Transverse colon (tissue), 4 donors: ENCODE measurements at regions not wholly inside any gene's neighbourhood (a gene's known extent, or its start where the extent isn't known, plus 50 kb on each side); places are given as distances from the start of the nearest gene placed in this dataset.

Experiments used
- DNase-seq: peaks from one replicate; pipeline ENCODE4 v3.0.0-alpha.2; 2019
- H3K27ac ChIP-seq, 4 donors: fragments of 200-600 bp; sonication (generic); 2 replicates each; pipeline ENCODE4 v1.5.1; 2016 to 2018; ENCODE audit warnings: inconsistent platforms in 4 of 4
- H3K27me3 ChIP-seq: fragments of 200-600 bp; sonication (generic); 2 replicates; pipeline ENCODE4 v1.5.1; 2017; ENCODE audit warnings: inconsistent platforms
- H3K36me3 ChIP-seq, 4 donors: fragments of 200-600 bp; sonication (generic); 2 replicates each; pipeline ENCODE4 v1.5.1; 2017 to 2019; ENCODE audit warnings: inconsistent platforms in 4 of 4
- H3K4me1 ChIP-seq, 4 donors: fragments of 200-600 bp; sonication (generic); 2 replicates each; pipeline ENCODE4 v1.5.1; 2017 to 2020; ENCODE audit warnings: inconsistent platforms in 4 of 4
- H3K4me3 ChIP-seq, 4 donors: fragments of 200-600 bp; sonication (generic); 1 replicate in 1 of 4; 2 replicates in 3 of 4; pipeline versions ENCODE4 v1.5.1 to v1.6.1; 2017 to 2019; ENCODE audit warnings: inconsistent platforms in 4 of 4
- H3K9me3 ChIP-seq, 2 donors: fragments of 200-600 bp; sonication (generic); 2 replicates each; pipeline ENCODE4 v1.5.1; 2017 to 2019; ENCODE audit warnings: inconsistent platforms in 2 of 2
- CTCF ChIP-seq, 5 experiments: fragments of 200-600 bp in 3 of 5; fragments of 450-650 bp in 2 of 5; sonication (generic) in 3 of 5; IDR thresholded peaks; 1 replicate in 2 of 5; 2 replicates in 3 of 5; pipeline ENCODE4 v1.5.1; 2016 to 2017; ENCODE audit warnings: antibody characterized with exemption in 5 of 5, inconsistent platforms in 3 of 5, mild to moderate bottlenecking in 2 of 5, moderate library complexity in 1 of 5
- EP300 ChIP-seq: sonication (generic); formaldehyde crosslinking; IDR thresholded peaks from one replicate; pipeline ENCODE4 v1.6.1; 2017; ENCODE audit warnings: antibody characterized with exemption, low read depth
- POLR2A ChIP-seq: fragments of 450-650 bp; IDR thresholded peaks from one replicate; pipeline ENCODE4 v1.6.1; 2016; ENCODE audit warnings: antibody characterized with exemption, mild to moderate bottlenecking, moderate library complexity
- POLR2AphosphoS5 ChIP-seq, 3 donors: sonication (generic); formaldehyde crosslinking; IDR thresholded peaks; one replicate each; pipeline ENCODE4 v1.6.1; 2016; ENCODE audit warnings: antibody characterized with exemption in 3 of 3
- WGBS, 2 donors: methylation state at CpG; one replicate each; pipeline ENCODE4 v1.1.5; 2018; ENCODE audit warnings: low coverage in 1 of 2; 5-methylcytosine and 5-hydroxymethylcytosine counted together
- in situ Hi-C, 4 donors: fragments of 200-750 bp; cut with MboI; loops; one replicate each; pipeline versions ENCODE4 v1.15.0 to v1.15.1; 2017; ENCODE audit warnings: low sequenced_read_pairs in 3 of 4, low pct_ligation_motif_present in 1 of 4, low pct_unique_long_range_greater_than_20kb in 1 of 4
- intact Hi-C: fragments of 100-400 bp; cut with DNase I; formaldehyde crosslinking; loops from one replicate; pipeline ENCODE4 v1.15.1; 2023; ENCODE audit warnings: low total_unique reads

DNA sequence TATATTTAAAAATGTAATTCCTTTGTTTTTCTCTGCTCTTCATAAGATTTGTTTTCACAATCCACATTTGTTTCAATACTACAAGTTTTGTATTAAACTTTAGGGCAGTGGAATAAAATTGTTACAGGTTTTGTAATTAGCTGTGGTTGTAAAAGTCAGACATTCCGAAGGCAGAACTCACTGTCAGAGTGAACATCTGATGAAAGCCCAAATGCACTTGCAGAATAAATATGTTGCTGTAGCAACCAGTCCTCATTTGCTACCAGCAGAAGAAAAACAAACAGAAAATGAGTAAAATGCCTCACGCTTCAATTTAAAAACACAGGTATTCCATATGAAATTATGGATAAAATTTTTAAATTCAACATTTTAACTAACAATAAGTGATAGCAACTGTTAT, 740.1 kb upstream of the FAM174A start:
- no peak overlapping the region for H3K27ac ChIP-seq
- intact Hi-C loops = no loop called here
- 49 to 58% methylated on average over 2 of the region's 2 CpGs for WGBS, 2 donors
- in situ Hi-C loops = no loop called here
- no peaks in the 10 kb centered on the region for H3K36me3 ChIP-seq
- H3K9me3 ChIP-seq = no peaks in the 10 kb centered on the region
- DNase-seq = no peak
- H3K4me3 ChIP-seq = no peak overlapping the region
- H3K27me3 ChIP-seq = no peaks in the 10 kb centered on the region
- TF ChIP-seq CTCF (IDR thresholded peaks at IDR 0.05) = no peak
- no peak for TF ChIP-seq EP300
- TF ChIP-seq POLR2AphosphoS5 (IDR thresholded peaks at IDR 0.05) = no peak
- no peak for TF ChIP-seq POLR2A
- no peaks in the 10 kb centered on the region for H3K4me1 ChIP-seq

DNA sequence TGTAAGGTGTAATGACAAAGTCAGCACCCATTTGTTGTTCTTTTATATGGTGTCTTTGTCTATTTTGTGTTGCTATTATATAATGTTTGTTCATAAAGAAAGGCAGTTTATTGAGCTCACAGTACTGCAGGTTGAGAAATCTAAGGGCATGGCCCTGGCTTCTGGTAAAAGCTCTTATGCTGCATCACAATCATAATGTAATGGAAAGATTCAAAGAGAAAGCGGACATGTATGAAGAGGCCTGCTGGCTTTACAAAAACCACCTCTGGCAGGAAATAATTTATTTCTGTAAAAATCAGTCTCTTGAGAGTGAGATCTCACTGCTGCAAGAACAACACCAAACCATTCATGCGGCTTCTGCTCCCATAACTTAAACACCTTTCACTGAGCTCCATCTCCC, 746.7 kb upstream of the FAM174A start:
- no peaks in the 10 kb centered on the region for H3K9me3 ChIP-seq
- no peaks in the 10 kb centered on the region for H3K4me1 ChIP-seq
- no peak overlapping the region for H3K4me3 ChIP-seq
- no peaks in the 10 kb centered on the region for H3K27me3 ChIP-seq
- in situ Hi-C loops = no loop called here
- TF ChIP-seq EP300 = no peak
- TF ChIP-seq POLR2A = no peak
- no peak for TF ChIP-seq CTCF (IDR thresholded peaks at IDR 0.05)
- TF ChIP-seq POLR2AphosphoS5 (IDR thresholded peaks at IDR 0.05) = no peak
- WGBS, 2 donors = 44 to 67% methylated on average over 2 of the region's 2 CpGs
- no peak for DNase-seq
- H3K27ac ChIP-seq = no peak overlapping the region
- H3K36me3 ChIP-seq = no peaks in the 10 kb centered on the region
- intact Hi-C loops = no loop called here

GRCh38 chr5:99775189-99775588, 760.0 kb upstream of the FAM174A start:
- Histone ChIP-seq H3K27ac (no peak overlapping the region), H3K4me3 (no peak overlapping the region), H3K4me1 (no peaks in the 10 kb centered on the region), H3K36me3 (no peaks in the 10 kb centered on the region), H3K9me3 (no peaks in the 10 kb centered on the region), H3K27me3 (no peaks in the 10 kb centered on the region)
- in situ Hi-C loops (no loop called here), intact Hi-C loops (no loop called here)
- WGBS, 2 donors = 59 to 79% methylated on average over 2 to 3 of the region's 3 CpGs
- TF ChIP-seq POLR2AphosphoS5 (IDR thresholded peaks at IDR 0.05) (no peak), EP300 (no peak), POLR2A (no peak), CTCF (IDR thresholded peaks at IDR 0.05) (no peak)
- DNase-seq = no peak

DNA sequence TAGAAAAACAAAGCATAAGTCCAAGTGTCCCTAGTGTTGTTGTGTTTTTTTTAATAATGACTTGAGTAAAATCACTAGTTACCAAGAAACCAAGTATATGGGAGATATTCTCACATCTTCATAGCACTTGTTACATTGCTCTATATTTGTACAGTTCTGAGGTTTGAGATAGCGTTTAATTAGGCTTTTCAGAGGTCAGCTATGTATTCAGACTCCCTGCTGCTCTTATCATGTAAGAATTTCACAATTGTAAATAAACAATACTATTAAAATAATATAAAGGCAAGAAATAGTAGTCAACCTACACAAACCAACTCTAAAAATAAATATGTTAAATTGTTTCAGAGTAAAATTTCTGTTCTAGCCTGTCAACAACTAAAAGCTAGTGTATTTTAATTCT, 761.9 kb upstream of the FAM174A start:
- no peak for DNase-seq
- WGBS, 2 donors = 33 to 42% methylated on average over 1 of the region's 1 CpG
- Histone ChIP-seq H3K4me1 (no peaks in the 10 kb centered on the region), H3K27me3 (no peaks in the 10 kb centered on the region), H3K4me3 (no peak overlapping the region), H3K27ac (no peak overlapping the region), H3K9me3 (no peaks in the 10 kb centered on the region), H3K36me3 (no peaks in the 10 kb centered on the region)
- TF ChIP-seq CTCF (IDR thresholded peaks at IDR 0.05) (no peak), POLR2A (no peak), POLR2AphosphoS5 (IDR thresholded peaks at IDR 0.05) (no peak), EP300 (no peak)
- intact Hi-C loops (no loop called here), in situ Hi-C loops (no loop called here)
